Astrocyte (in vitro differentiated cells and primary cell): ENCODE measurements at regions not wholly inside any gene's neighbourhood (a gene's known extent, or its start where the extent isn't known, plus 50 kb on each side); places are given as distances from the start of the nearest gene placed in this dataset.

Experiments used
- EZH2 ChIP-seq: IDR thresholded peaks from 2 replicates; pipeline ENCODE4 v1.6.1; 2012; ENCODE audit warnings: mild to moderate bottlenecking, low read length, inconsistent platforms; ENCODE audit not compliant: insufficient read depth
- TF ChIP-seq, protein P1 (sequence below): IDR thresholded peaks from 2 replicates; pipeline ENCODE4 v1.5.1; 2011; ENCODE audit warnings: low read depth, mild to moderate bottlenecking, inconsistent platforms, low read length, moderate library complexity; ENCODE audit not compliant: insufficient read depth

DNA sequence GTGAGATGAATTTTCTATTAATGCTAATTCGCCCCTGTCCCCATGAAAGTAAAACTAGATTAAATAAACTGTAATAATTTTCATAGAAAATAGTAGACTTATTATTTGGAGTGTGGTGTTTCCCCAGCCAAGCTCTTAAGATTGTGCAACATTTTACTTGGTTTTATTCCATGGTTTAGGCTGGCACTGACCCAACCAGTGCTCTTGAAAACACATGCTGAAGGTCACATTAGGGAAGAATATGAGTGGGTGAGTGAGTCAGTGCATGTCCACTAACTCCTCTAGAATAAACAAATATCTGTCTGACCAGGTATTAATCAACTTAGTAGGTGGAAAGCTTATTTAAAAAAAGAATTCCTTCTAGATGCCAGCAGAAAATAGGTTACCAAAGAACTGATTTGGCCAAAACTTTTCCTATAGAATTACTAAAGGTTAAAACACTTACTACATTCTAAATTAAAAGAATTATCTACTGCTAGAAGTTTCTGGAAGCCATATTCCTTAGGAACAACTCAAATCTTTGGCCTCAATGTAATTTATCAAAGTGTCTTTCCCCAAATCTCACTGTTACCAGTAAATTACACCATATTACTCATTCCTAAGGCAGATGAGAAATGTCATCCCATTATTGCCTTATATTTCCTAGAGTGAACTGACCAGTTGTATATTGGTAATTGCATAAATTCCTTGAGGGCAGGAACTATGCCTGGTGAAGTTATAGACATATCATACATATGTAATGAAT lies 89.7 kb upstream of the RGS1 start:
- TF ChIP-seq, protein P1, sequence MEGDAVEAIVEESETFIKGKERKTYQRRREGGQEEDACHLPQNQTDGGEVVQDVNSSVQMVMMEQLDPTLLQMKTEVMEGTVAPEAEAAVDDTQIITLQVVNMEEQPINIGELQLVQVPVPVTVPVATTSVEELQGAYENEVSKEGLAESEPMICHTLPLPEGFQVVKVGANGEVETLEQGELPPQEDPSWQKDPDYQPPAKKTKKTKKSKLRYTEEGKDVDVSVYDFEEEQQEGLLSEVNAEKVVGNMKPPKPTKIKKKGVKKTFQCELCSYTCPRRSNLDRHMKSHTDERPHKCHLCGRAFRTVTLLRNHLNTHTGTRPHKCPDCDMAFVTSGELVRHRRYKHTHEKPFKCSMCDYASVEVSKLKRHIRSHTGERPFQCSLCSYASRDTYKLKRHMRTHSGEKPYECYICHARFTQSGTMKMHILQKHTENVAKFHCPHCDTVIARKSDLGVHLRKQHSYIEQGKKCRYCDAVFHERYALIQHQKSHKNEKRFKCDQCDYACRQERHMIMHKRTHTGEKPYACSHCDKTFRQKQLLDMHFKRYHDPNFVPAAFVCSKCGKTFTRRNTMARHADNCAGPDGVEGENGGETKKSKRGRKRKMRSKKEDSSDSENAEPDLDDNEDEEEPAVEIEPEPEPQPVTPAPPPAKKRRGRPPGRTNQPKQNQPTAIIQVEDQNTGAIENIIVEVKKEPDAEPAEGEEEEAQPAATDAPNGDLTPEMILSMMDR: no peak
- TF ChIP-seq EZH2: no peak
